Fibroblast of lung (primary cell): ENCODE measurements at regions not wholly inside any gene's neighbourhood (a gene's known extent, or its start where the extent isn't known, plus 50 kb on each side); places are given as distances from the start of the nearest gene placed in this dataset.

ENCODE experiments used
- DNase-seq, 2 donors: peaks; one replicate each; pipeline versions ENCODE4 v3.0.0 to v3.0.0-alpha.2; 2010; ENCODE audit warnings: low read depth in 2 of 2
- H2AFZ ChIP-seq: 2 replicates; pipeline ENCODE4 v1.5.1; 2012; ENCODE audit warnings: low read length, control low read depth, inconsistent platforms
- H3K27ac ChIP-seq: 2 replicates; pipeline ENCODE4 v1.5.1; 2011; ENCODE audit warnings: low read length, control low read depth; ENCODE audit not compliant: insufficient read depth
- H3K27me3 ChIP-seq: 2 replicates; pipeline ENCODE4 v1.5.1; 2011; ENCODE audit warnings: mild to moderate bottlenecking, low read length; ENCODE audit not compliant: control insufficient read depth, insufficient read depth
- H3K36me3 ChIP-seq: 2 replicates; pipeline ENCODE4 v1.5.1; 2011; ENCODE audit warnings: low read length; ENCODE audit not compliant: control insufficient read depth, insufficient read depth
- H3K4me1 ChIP-seq: 2 replicates; pipeline ENCODE4 v1.5.1; 2011; ENCODE audit warnings: low read length; ENCODE audit not compliant: control insufficient read depth, insufficient read depth; ENCODE audit errors: extremely low read depth
- H3K4me2 ChIP-seq: 2 replicates; pipeline ENCODE4 v1.5.1; 2011; ENCODE audit warnings: low read length, control low read depth; ENCODE audit not compliant: insufficient read depth; ENCODE audit errors: extremely low read depth
- H3K4me3 ChIP-seq, 4 experiments: fragments of 200-600 bp in 1 of 4; sonication (generic) in 1 of 4; replicated peaks in 1 of 4; 2 replicates each; pipeline ENCODE4 v1.5.1; 2011 to 2016; ENCODE audit warnings: low read length in 4 of 4, low read depth in 3 of 4, mild to moderate bottlenecking in 3 of 4, control low read depth in 2 of 4, inconsistent platforms in 1 of 4, mixed read lengths in 1 of 4; ENCODE audit not compliant: insufficient read depth in 1 of 4; ENCODE audit errors: control extremely low read depth in 1 of 4
- H3K79me2 ChIP-seq: 2 replicates; pipeline ENCODE4 v1.5.1; 2012; ENCODE audit warnings: mild to moderate bottlenecking, low read length, inconsistent platforms; ENCODE audit not compliant: control insufficient read depth, insufficient read depth
- H3K9ac ChIP-seq: 2 replicates; pipeline ENCODE4 v1.5.1; 2011; ENCODE audit warnings: mild to moderate bottlenecking, low read length, control low read depth; ENCODE audit not compliant: insufficient read depth
- H3K9me3 ChIP-seq: 2 replicates; pipeline ENCODE4 v1.5.1; 2012; ENCODE audit warnings: low read depth, low read length; ENCODE audit not compliant: control insufficient read depth, insufficient read depth
- H4K20me1 ChIP-seq: 2 replicates; pipeline ENCODE4 v1.5.1; 2011; ENCODE audit warnings: low read length; ENCODE audit not compliant: control insufficient read depth, insufficient read depth; ENCODE audit errors: extremely low read depth
- EZH2 ChIP-seq: IDR thresholded peaks from 2 replicates; pipeline ENCODE4 v1.5.1; 2012; ENCODE audit warnings: low read length, control low read depth, mild to moderate bottlenecking; ENCODE audit errors: missing control alignments
- TF ChIP-seq, protein P1 (sequence below), 2 donors: IDR thresholded peaks in 1 of 2; conservative IDR thresholded peaks in 1 of 2; 1 replicate in 1 of 2; 2 replicates in 1 of 2; pipeline ENCODE4 v1.5.1; 2011 to 2012; ENCODE audit warnings: low read length in 2 of 2, control low read depth in 1 of 2, inconsistent platforms in 1 of 2, low read depth in 1 of 2, mild to moderate bottlenecking in 1 of 2

DNA sequence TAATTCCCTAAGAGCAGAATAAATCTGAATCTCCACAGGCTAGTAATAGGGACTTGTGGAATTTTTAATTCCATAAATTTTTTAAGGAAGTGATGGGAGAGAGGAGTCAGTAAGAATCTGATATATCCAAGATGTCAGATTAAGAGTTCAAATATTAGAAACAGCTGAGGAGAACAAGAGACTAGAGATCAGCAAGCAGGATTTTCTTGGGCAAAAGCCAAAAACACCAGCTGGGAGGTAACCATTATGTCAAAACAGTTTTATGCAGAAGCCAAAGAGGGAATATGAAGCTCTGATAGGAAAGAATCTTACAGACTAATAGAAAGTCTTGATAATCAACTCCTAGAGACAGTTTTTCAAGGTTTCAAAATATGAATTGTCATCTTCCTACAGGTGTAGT lies 72.2 kb upstream of the RBPJ start:
- H2AFZ ChIP-seq = no peak overlapping the region
- no peaks in the 10 kb centered on the region for H3K4me1 ChIP-seq
- TF ChIP-seq, protein P1, sequence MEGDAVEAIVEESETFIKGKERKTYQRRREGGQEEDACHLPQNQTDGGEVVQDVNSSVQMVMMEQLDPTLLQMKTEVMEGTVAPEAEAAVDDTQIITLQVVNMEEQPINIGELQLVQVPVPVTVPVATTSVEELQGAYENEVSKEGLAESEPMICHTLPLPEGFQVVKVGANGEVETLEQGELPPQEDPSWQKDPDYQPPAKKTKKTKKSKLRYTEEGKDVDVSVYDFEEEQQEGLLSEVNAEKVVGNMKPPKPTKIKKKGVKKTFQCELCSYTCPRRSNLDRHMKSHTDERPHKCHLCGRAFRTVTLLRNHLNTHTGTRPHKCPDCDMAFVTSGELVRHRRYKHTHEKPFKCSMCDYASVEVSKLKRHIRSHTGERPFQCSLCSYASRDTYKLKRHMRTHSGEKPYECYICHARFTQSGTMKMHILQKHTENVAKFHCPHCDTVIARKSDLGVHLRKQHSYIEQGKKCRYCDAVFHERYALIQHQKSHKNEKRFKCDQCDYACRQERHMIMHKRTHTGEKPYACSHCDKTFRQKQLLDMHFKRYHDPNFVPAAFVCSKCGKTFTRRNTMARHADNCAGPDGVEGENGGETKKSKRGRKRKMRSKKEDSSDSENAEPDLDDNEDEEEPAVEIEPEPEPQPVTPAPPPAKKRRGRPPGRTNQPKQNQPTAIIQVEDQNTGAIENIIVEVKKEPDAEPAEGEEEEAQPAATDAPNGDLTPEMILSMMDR (conservative IDR thresholded peaks at IDR 0.05 in 1 of 2, IDR thresholded peaks at IDR 0.05 in 1 of 2; ENCODE audit: low read depth in 1 of 2, low read length in 2 of 2) = no peak
- no peak for TF ChIP-seq EZH2
- H3K4me2 ChIP-seq = peak overlapping the region; percentile 23
- no peaks in the 10 kb centered on the region for H3K9me3 ChIP-seq
- H3K4me3 ChIP-seq = peak overlapping the region in 2 of 4 experiments; percentile 13 to 15
- H3K79me2 ChIP-seq = no peaks in the 10 kb centered on the region
- H4K20me1 ChIP-seq = no peaks in the 10 kb centered on the region
- H3K9ac ChIP-seq = no peak overlapping the region
- no peaks in the 10 kb centered on the region for H3K36me3 ChIP-seq
- H3K27me3 ChIP-seq = no peaks in the 10 kb centered on the region
- DNase-seq = peak; percentile 57 to 93
- H3K27ac ChIP-seq = no peak overlapping the region

DNA sequence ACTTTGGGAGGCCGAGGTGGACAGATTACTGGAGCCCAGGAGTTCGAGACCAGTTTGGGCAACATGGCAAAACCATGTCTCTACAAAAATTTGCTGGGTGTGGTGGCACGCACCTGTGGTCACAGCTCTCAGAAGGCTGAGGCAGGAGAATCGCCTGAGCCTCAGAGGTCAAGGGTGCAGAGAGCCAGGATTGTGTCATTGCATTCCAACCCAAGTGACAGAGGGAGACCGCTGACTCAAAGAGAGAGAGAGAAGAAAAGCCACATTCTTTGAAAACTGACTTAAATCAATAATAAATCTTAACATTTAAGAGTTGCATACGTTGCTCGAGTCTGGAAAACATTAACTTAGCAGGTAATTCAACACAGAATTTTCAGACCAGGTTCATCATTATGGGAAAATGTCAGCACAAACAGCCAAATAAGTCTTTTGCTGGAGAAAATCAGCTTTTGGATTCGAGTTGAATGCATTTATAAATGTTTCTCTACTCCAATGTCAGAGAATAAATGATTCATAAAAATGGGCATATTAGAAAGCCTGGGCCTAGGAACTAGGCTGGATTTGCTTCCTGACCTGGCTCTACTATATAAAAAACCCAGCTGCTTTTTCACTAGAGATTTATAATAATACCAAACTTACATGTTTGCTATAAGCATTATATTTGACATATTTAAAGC lies 68.3 kb upstream of the RBPJ start:
- no peaks in the 10 kb centered on the region for H3K79me2 ChIP-seq
- H3K36me3 ChIP-seq = no peaks in the 10 kb centered on the region
- DNase-seq = peak in 1 of 2 donors; percentile 24
- no peak overlapping the region for H3K9ac ChIP-seq
- no peak for TF ChIP-seq EZH2
- TF ChIP-seq, protein P1 (conservative IDR thresholded peaks at IDR 0.05 in 1 of 2, IDR thresholded peaks at IDR 0.05 in 1 of 2; ENCODE audit: low read depth in 1 of 2, low read length in 2 of 2) = no peak
- H3K9me3 ChIP-seq = no peaks in the 10 kb centered on the region
- H2AFZ ChIP-seq = no peak overlapping the region
- no peaks in the 10 kb centered on the region for H3K27me3 ChIP-seq
- no peaks in the 10 kb centered on the region for H3K4me1 ChIP-seq
- H3K4me3 ChIP-seq = no peak overlapping the region
- H3K4me2 ChIP-seq = no peak overlapping the region
- no peak overlapping the region for H3K27ac ChIP-seq
- H4K20me1 ChIP-seq = no peaks in the 10 kb centered on the region

DNA sequence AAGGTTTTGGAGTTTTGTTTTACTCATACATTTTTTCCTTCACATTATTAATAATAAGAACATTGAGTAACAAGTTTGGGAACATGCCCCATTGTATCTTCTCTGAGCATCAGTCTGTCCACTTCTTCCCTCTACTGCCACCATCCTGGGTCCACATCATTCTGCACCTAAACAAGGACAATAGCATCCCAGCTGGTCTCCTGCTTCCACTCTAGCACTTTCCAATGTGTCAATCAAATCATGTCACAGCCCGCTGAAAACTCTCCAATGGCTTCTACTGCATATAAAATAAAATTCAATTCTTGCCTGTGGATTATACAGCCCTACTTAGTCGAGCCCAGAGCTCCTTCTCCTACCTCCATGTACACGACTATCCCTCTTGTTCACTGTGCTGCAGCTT lies 66.8 kb upstream of the RBPJ start:
- Histone ChIP-seq H3K4me1 (no peaks in the 10 kb centered on the region), H3K36me3 (no peaks in the 10 kb centered on the region), H3K79me2 (no peaks in the 10 kb centered on the region), H3K4me2 (no peak overlapping the region), H4K20me1 (no peaks in the 10 kb centered on the region), H3K9ac (no peak overlapping the region), H3K9me3 (no peaks in the 10 kb centered on the region), H3K4me3 (no peak overlapping the region), H2AFZ (no peak overlapping the region), H3K27me3 (no peaks in the 10 kb centered on the region), H3K27ac (no peak overlapping the region)
- TF ChIP-seq, protein P1 (conservative IDR thresholded peaks at IDR 0.05 in 1 of 2, IDR thresholded peaks at IDR 0.05 in 1 of 2; ENCODE audit: low read depth in 1 of 2, low read length in 2 of 2) = no peak
- no peak for TF ChIP-seq EZH2
- DNase-seq = no peak
